Hepatocyte (in vitro differentiated cells): ENCODE measurements at regions not wholly inside any gene's neighbourhood (a gene's known extent, or its start where the extent isn't known, plus 50 kb on each side); places are given as distances from the start of the nearest gene placed in this dataset.

Source experiments
- DNase-seq: peaks from one replicate; pipeline ENCODE4 v3.0.0-alpha.2; 2016; ENCODE audit warnings: low spot score
- H2AFZ ChIP-seq: fragments of 200-600 bp; sonication (generic); 2 replicates; pipeline ENCODE4 v1.6.0; 2016; ENCODE audit warnings: antibody characterized with exemption, mild to moderate bottlenecking
- H3K27ac ChIP-seq: fragments of 200-600 bp; sonication (generic); 2 replicates; pipeline ENCODE4 v1.5.1; 2016; ENCODE audit warnings: mild to moderate bottlenecking
- H3K27me3 ChIP-seq: fragments of 200-600 bp; sonication (generic); 2 replicates; pipeline ENCODE4 v1.6.1; 2016
- H3K36me3 ChIP-seq: fragments of 200-600 bp; sonication (generic); replicated peaks from 2 replicates; pipeline ENCODE4 v1.5.1; 2016; ENCODE audit warnings: low read depth; ENCODE audit not compliant: insufficient read depth
- H3K4me1 ChIP-seq: fragments of 200-600 bp; sonication (generic); 2 replicates; pipeline ENCODE4 v1.5.1; 2016; ENCODE audit warnings: mild to moderate bottlenecking, moderate library complexity; ENCODE audit not compliant: insufficient read depth
- H3K4me2 ChIP-seq: fragments of 200-600 bp; sonication (generic); 2 replicates; pipeline ENCODE4 v1.6.0; 2016
- H3K4me3 ChIP-seq: fragments of 200-600 bp; sonication (generic); 2 replicates; pipeline ENCODE4 v1.5.1; 2016; ENCODE audit warnings: mild to moderate bottlenecking
- H3K79me2 ChIP-seq: fragments of 200-600 bp; sonication (generic); 2 replicates; pipeline ENCODE4 v1.6.0; 2017; ENCODE audit warnings: mild to moderate bottlenecking
- H3K9me2 ChIP-seq: fragments of 200-600 bp; sonication (generic); replicated peaks from 2 replicates; pipeline ENCODE4 v1.6.0; 2017; ENCODE audit warnings: mild to moderate bottlenecking; ENCODE audit not compliant: insufficient read depth
- H3K9me3 ChIP-seq: fragments of 200-600 bp; sonication (generic); 2 replicates; pipeline ENCODE4 v1.5.1; 2016; ENCODE audit warnings: low read depth, mild to moderate bottlenecking
- H4K20me1 ChIP-seq: fragments of 200-600 bp; sonication (generic); 2 replicates; pipeline ENCODE4 v1.6.0; 2016; ENCODE audit warnings: mild to moderate bottlenecking; ENCODE audit not compliant: insufficient read depth, poor library complexity, severe bottlenecking
- CTCF ChIP-seq: fragments of 200-600 bp; sonication (generic); IDR thresholded peaks from 2 replicates; pipeline ENCODE4 v1.5.1; 2016; ENCODE audit warnings: antibody characterized with exemption, mild to moderate bottlenecking; ENCODE audit not compliant: poor library complexity
- EZH2 ChIP-seq: fragments of 200-600 bp; sonication (generic); IDR thresholded peaks from 2 replicates; pipeline ENCODE4 v1.6.1; 2016; ENCODE audit warnings: antibody characterized with exemption, mild to moderate bottlenecking, borderline replicate concordance
- EZH2phosphoT487 ChIP-seq: fragments of 200-600 bp; sonication (generic); IDR thresholded peaks from one replicate; pipeline ENCODE4 v1.6.1; 2018; ENCODE audit warnings: antibody characterized with exemption, mild to moderate bottlenecking, low read depth, moderate library complexity; ENCODE audit not compliant: unreplicated experiment, severe bottlenecking
- WGBS: methylation state at CpG from one replicate; pipeline ENCODE4 v1.1.6; 2016; ENCODE audit warnings: low lambda C conversion rate; ENCODE audit errors: missing lambda C conversion rate; 5-methylcytosine and 5-hydroxymethylcytosine counted together

GRCh38 chr7:81081616-81082015 is 162.8 kb upstream of the SEMA3C start:
- no peak overlapping the region for H3K27ac ChIP-seq
- no peaks in the 10 kb centered on the region for H3K27me3 ChIP-seq
- H3K4me2 ChIP-seq = no peak overlapping the region
- TF ChIP-seq EZH2phosphoT487 = no peak
- no peak for TF ChIP-seq CTCF
- no peak for TF ChIP-seq EZH2
- DNase-seq = no peak
- H2AFZ ChIP-seq = no peak overlapping the region
- no peaks in the 10 kb centered on the region for H3K9me3 ChIP-seq
- no peaks in the 10 kb centered on the region for H3K9me2 ChIP-seq
- H4K20me1 ChIP-seq = no peaks in the 10 kb centered on the region
- H3K79me2 ChIP-seq = no peaks in the 10 kb centered on the region
- no peaks in the 10 kb centered on the region for H3K4me1 ChIP-seq
- no peaks in the 10 kb centered on the region for H3K36me3 ChIP-seq
- no peak overlapping the region for H3K4me3 ChIP-seq

GRCh38 chr7:81080553-81080952 is 161.7 kb upstream of the SEMA3C start:
- Histone ChIP-seq H3K79me2 (no peaks in the 10 kb centered on the region), H3K36me3 (no peaks in the 10 kb centered on the region), H4K20me1 (no peaks in the 10 kb centered on the region), H3K9me2 (no peaks in the 10 kb centered on the region), H3K4me3 (no peak overlapping the region), H3K27me3 (no peaks in the 10 kb centered on the region), H3K9me3 (no peaks in the 10 kb centered on the region), H2AFZ (no peak overlapping the region), H3K4me1 (no peaks in the 10 kb centered on the region), H3K4me2 (no peak overlapping the region), H3K27ac (no peak overlapping the region)
- TF ChIP-seq EZH2phosphoT487 (no peak), CTCF (no peak), EZH2 (no peak)
- 83% methylated on average over 1 of the region's 1 CpG for WGBS
- DNase-seq = no peak

- H3K27me3 ChIP-seq = no peaks in the 10 kb centered on the region
- no peaks in the 10 kb centered on the region for H4K20me1 ChIP-seq
- no peak overlapping the region for H3K4me3 ChIP-seq
- 81% methylated on average over 1 of the region's 1 CpG for WGBS
- no peak for TF ChIP-seq EZH2phosphoT487
- TF ChIP-seq CTCF = no peak
- no peak for TF ChIP-seq EZH2
- no peak overlapping the region for H3K4me2 ChIP-seq
- no peaks in the 10 kb centered on the region for H3K79me2 ChIP-seq
- no peaks in the 10 kb centered on the region for H3K36me3 ChIP-seq
- no peak for DNase-seq
- no peak overlapping the region for H2AFZ ChIP-seq
- H3K27ac ChIP-seq = no peak overlapping the region
- H3K4me1 ChIP-seq = no peaks in the 10 kb centered on the region
- no peaks in the 10 kb centered on the region for H3K9me2 ChIP-seq
- no peaks in the 10 kb centered on the region for H3K9me3 ChIP-seq
Measured at GRCh38 chr7:81079746-81080145, 160.9 kb upstream of the SEMA3C start.

- Histone ChIP-seq H3K79me2 (no peaks in the 10 kb centered on the region), H3K4me2 (no peak overlapping the region), H3K36me3 (no peaks in the 10 kb centered on the region), H3K4me3 (no peak overlapping the region), H3K27ac (no peak overlapping the region), H3K9me3 (no peaks in the 10 kb centered on the region), H3K9me2 (no peaks in the 10 kb centered on the region), H3K27me3 (no peaks in the 10 kb centered on the region), H4K20me1 (no peaks in the 10 kb centered on the region), H3K4me1 (no peaks in the 10 kb centered on the region), H2AFZ (no peak overlapping the region)
- 86% methylated on average over 2 of the region's 2 CpGs for WGBS
- TF ChIP-seq EZH2phosphoT487 = no peak
- no peak for DNase-seq
Measured at GRCh38 chr7:81075150-81075549, 156.3 kb upstream of the SEMA3C start.
